Astrocyte of the spinal cord (primary cell): ENCODE measurements at regions not wholly inside any gene's neighbourhood (a gene's known extent, or its start where the extent isn't known, plus 50 kb on each side); places are given as distances from the start of the nearest gene placed in this dataset.
A peak's percentile ranks its signal among the peaks of the same experiment; 100 is the strongest.

Experiments
- DNase-seq: peaks from one replicate; pipeline ENCODE4 v3.0.0; 2011; ENCODE audit warnings: low read depth, low spot score
- H3K4me3 ChIP-seq: 2 replicates; pipeline ENCODE4 v1.5.1; 2011; ENCODE audit warnings: low read depth, mild to moderate bottlenecking, low read length, moderate library complexity
- in situ Hi-C: cut with HindIII; loops from 2 replicates; pipeline ENCODE4 v1.10.0; 2017; ENCODE audit warnings: low sequenced_read_pairs
- TF ChIP-seq, protein P1 (sequence below): IDR thresholded peaks from 2 replicates; pipeline ENCODE4 v1.5.1; 2012; ENCODE audit warnings: low read depth, mild to moderate bottlenecking, low read length, inconsistent platforms

DNA sequence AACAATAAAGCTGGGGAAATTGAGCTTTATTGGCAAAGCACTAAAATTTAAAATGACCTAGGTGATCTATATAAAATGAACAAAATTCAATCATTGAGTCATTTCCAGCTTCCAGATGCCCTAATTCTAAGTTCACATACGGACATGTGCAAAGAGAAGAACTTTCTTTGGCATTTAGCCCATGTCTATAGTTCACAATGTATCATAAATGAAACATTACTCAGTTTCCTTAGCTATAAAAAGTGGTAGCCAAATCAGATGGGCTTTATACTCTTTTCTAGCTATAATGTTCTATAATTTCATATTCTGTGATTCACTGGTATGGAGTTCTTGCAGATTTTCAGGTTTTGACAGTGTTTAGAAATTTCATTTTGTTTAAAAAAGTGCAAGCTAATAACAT is 327.4 kb downstream of the KCTD8 start:
- TF ChIP-seq, protein P1, sequence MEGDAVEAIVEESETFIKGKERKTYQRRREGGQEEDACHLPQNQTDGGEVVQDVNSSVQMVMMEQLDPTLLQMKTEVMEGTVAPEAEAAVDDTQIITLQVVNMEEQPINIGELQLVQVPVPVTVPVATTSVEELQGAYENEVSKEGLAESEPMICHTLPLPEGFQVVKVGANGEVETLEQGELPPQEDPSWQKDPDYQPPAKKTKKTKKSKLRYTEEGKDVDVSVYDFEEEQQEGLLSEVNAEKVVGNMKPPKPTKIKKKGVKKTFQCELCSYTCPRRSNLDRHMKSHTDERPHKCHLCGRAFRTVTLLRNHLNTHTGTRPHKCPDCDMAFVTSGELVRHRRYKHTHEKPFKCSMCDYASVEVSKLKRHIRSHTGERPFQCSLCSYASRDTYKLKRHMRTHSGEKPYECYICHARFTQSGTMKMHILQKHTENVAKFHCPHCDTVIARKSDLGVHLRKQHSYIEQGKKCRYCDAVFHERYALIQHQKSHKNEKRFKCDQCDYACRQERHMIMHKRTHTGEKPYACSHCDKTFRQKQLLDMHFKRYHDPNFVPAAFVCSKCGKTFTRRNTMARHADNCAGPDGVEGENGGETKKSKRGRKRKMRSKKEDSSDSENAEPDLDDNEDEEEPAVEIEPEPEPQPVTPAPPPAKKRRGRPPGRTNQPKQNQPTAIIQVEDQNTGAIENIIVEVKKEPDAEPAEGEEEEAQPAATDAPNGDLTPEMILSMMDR = no peak
- H3K4me3 ChIP-seq = no peak overlapping the region
- in situ Hi-C loops = no loop called here
- DNase-seq = peak; percentile 9
